GM23338 (cell line): ENCODE measurements at regions not wholly inside any gene's neighbourhood (a gene's known extent, or its start where the extent isn't known, plus 50 kb on each side); places are given as distances from the start of the nearest gene placed in this dataset.

Experiments
- ATAC-seq: fragments of 200-7000 bp; cut with Tn5 transposase; 3 replicates; pipeline ENCODE4 v1.9.1; 2020
- DNase-seq: peaks from one replicate; pipeline ENCODE4 v3.0.0-alpha.2; 2015; ENCODE audit warnings: low spot score
- H2AFZ ChIP-seq: fragments of 200-600 bp; sonication (generic); 2 replicates; pipeline ENCODE4 v1.8.0; 2016; ENCODE audit warnings: antibody characterized with exemption, mild to moderate bottlenecking, moderate library complexity
- H3F3A ChIP-seq: fragments of 200-600 bp; sonication (generic); replicated peaks from 2 replicates; pipeline ENCODE4 v1.8.0; 2017; ENCODE audit warnings: antibody characterized with exemption, mixed run types, low read depth
- H3K27ac ChIP-seq: fragments of 200-600 bp; sonication (generic); 2 replicates; pipeline ENCODE4 v1.6.1; 2016; ENCODE audit warnings: low read depth
- H3K27me3 ChIP-seq: fragments of 200-600 bp; sonication (generic); 2 replicates; pipeline ENCODE4 v1.8.0; 2016; ENCODE audit warnings: mild to moderate bottlenecking, mixed run types, moderate library complexity; ENCODE audit not compliant: insufficient read depth
- H3K36me3 ChIP-seq: fragments of 200-600 bp; sonication (generic); 2 replicates; pipeline ENCODE4 v1.8.0; 2016; ENCODE audit warnings: mild to moderate bottlenecking; ENCODE audit not compliant: insufficient read depth
- H3K4me1 ChIP-seq: fragments of 200-600 bp; sonication (generic); 2 replicates; pipeline ENCODE4 v1.8.0; 2016; ENCODE audit warnings: mild to moderate bottlenecking, moderate library complexity; ENCODE audit not compliant: insufficient read depth
- H3K4me2 ChIP-seq: fragments of 200-600 bp; sonication (generic); 2 replicates; pipeline ENCODE4 v1.7.1; 2017; ENCODE audit warnings: mixed run types
- H3K4me3 ChIP-seq: fragments of 200-600 bp; sonication (generic); 2 replicates; pipeline ENCODE4 v1.6.1; 2016; ENCODE audit warnings: mixed run types
- H3K79me2 ChIP-seq: fragments of 200-600 bp; sonication (generic); replicated peaks from 2 replicates; pipeline ENCODE4 v1.8.0; 2017; ENCODE audit warnings: mild to moderate bottlenecking; ENCODE audit not compliant: insufficient read depth
- H3K9me2 ChIP-seq: fragments of 200-600 bp; sonication (generic); 2 replicates; pipeline ENCODE4 v1.8.0; 2017; ENCODE audit not compliant: insufficient read depth
- H4K20me1 ChIP-seq: fragments of 200-600 bp; sonication (generic); replicated peaks from 2 replicates; pipeline ENCODE4 v1.8.0; 2017; ENCODE audit warnings: mild to moderate bottlenecking; ENCODE audit not compliant: insufficient read depth
- H3K27ac Mint-ChIP-seq: 2 replicates; pipeline ENCODE4 v1.8.0; 2020; ENCODE audit warnings: inconsistent platforms, mild to moderate bottlenecking, moderate library complexity, mixed read lengths
- H3K27me3 Mint-ChIP-seq: 3 replicates; pipeline ENCODE4 v1.8.0; 2022; ENCODE audit warnings: low read depth, mild to moderate bottlenecking, moderate library complexity, mixed read lengths, inconsistent platforms; ENCODE audit not compliant: insufficient read depth, poor library complexity
- H3K36me3 Mint-ChIP-seq: 3 replicates; pipeline ENCODE4 v1.8.0; 2021; ENCODE audit warnings: low read depth, mild to moderate bottlenecking, inconsistent platforms, moderate library complexity, mixed read lengths
- H3K4me1 Mint-ChIP-seq: 3 replicates; pipeline ENCODE4 v1.8.0; 2020; ENCODE audit warnings: mild to moderate bottlenecking, inconsistent platforms, mixed read lengths
- H3K4me3 Mint-ChIP-seq: 3 replicates; pipeline ENCODE4 v1.8.0; 2021; ENCODE audit warnings: moderate library complexity, mild to moderate bottlenecking, inconsistent platforms, mixed read lengths
- H3K9me3 Mint-ChIP-seq: 3 replicates; pipeline ENCODE4 v1.8.0; 2020; ENCODE audit warnings: moderate library complexity, mild to moderate bottlenecking, inconsistent platforms, mixed read lengths
- CREB1 ChIP-seq: fragments of 250-450 bp; sonication (Bioruptor Pico); IDR thresholded peaks from 2 replicates; pipeline ENCODE4 v1.5.0; 2020; ENCODE audit warnings: low read depth, mild to moderate bottlenecking, moderate library complexity
- CTCF ChIP-seq, 2 experiments: fragments of 200-600 bp in 1 of 2; sonication (generic) in 1 of 2; conservative IDR thresholded peaks; 2 replicates each; pipeline versions ENCODE4 v1.5.1 to v1.6.1; 2016 to 2017; ENCODE audit warnings: antibody characterized with exemption in 2 of 2, low read depth in 2 of 2, mild to moderate bottlenecking in 2 of 2, moderate library complexity in 1 of 2
- EZH2phosphoT487 ChIP-seq: fragments of 200-600 bp; sonication (generic); IDR thresholded peaks from one replicate; pipeline ENCODE4 v1.8.1; 2018; ENCODE audit warnings: antibody characterized with exemption; ENCODE audit not compliant: unreplicated experiment
- REST ChIP-seq: IDR thresholded peaks from one replicate; pipeline ENCODE4 v1.6.1; 2018; ENCODE audit warnings: antibody characterized with exemption; ENCODE audit not compliant: unreplicated experiment
- STAT1 ChIP-seq: IDR thresholded peaks from one replicate; pipeline ENCODE4 v1.6.1; 2016; ENCODE audit warnings: antibody characterized with exemption; ENCODE audit not compliant: unreplicated experiment
- ZNF114 ChIP-seq: fragments of 250-450 bp; sonication (Bioruptor Pico); IDR thresholded peaks from 2 replicates; pipeline ENCODE4 v1.5.0; 2020; ENCODE audit warnings: mild to moderate bottlenecking, moderate library complexity
- ZNF331 ChIP-seq: fragments of 250-450 bp; sonication (Bioruptor Pico); IDR thresholded peaks from 2 replicates; pipeline ENCODE4 v1.5.0; 2020; ENCODE audit warnings: low read depth, mild to moderate bottlenecking, moderate library complexity
- ZNF462 ChIP-seq: fragments of 250-450 bp; sonication (Bioruptor Pico); IDR thresholded peaks from 2 replicates; pipeline ENCODE4 v1.5.0; 2020; ENCODE audit warnings: mild to moderate bottlenecking, moderate library complexity
- TF ChIP-seq, protein P1 (sequence below): IDR thresholded peaks from 2 replicates; pipeline ENCODE4 v1.6.1; 2016; ENCODE audit warnings: antibody characterized with exemption

DNA sequence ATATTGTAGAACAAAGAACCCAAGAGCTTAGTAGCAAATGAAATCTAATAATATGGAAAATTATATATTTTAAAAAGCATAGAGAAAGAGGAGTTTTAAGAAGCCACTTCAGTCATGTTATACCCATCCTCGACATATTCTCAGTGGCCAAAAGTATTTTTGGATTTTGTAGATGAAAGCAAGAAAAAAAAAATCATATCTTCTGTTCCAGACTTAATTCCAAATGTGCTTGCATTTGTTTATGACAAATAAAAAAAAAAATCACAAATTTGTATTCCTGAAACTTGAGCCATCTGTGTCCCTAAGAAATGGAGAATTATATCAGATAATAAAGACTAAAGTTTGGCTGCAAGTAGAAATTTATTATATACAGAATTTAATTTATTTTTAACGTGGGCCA is 1482.4 kb upstream of the PABPC4L start (continued):
- TF ChIP-seq, protein P1, sequence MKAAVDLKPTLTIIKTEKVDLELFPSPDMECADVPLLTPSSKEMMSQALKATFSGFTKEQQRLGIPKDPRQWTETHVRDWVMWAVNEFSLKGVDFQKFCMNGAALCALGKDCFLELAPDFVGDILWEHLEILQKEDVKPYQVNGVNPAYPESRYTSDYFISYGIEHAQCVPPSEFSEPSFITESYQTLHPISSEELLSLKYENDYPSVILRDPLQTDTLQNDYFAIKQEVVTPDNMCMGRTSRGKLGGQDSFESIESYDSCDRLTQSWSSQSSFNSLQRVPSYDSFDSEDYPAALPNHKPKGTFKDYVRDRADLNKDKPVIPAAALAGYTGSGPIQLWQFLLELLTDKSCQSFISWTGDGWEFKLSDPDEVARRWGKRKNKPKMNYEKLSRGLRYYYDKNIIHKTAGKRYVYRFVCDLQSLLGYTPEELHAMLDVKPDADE: no peak
- TF ChIP-seq ZNF462 (CRISPR knock-in tag): no peak
- TF ChIP-seq STAT1: no peak

- no peaks in the 10 kb centered on the region for H3K4me1 ChIP-seq
- H3K9me3 Mint-ChIP-seq: no peaks in the 10 kb centered on the region
- no peaks in the 10 kb centered on the region for H3K36me3 Mint-ChIP-seq
- no peak for DNase-seq
- H4K20me1 ChIP-seq: no peaks in the 10 kb centered on the region
- no peaks in the 10 kb centered on the region for H3K79me2 ChIP-seq
- no peaks in the 10 kb centered on the region for H3K4me1 Mint-ChIP-seq
- H3K4me3 Mint-ChIP-seq: no peak overlapping the region
- no peaks in the 10 kb centered on the region for H3F3A ChIP-seq
- no peak overlapping the region for H2AFZ ChIP-seq
- no peak overlapping the region for H3K27ac ChIP-seq
- no peaks in the 10 kb centered on the region for H3K27me3 Mint-ChIP-seq
- H3K4me2 ChIP-seq: no peak overlapping the region
- H3K27ac Mint-ChIP-seq: no peak overlapping the region
- H3K27me3 ChIP-seq: no peaks in the 10 kb centered on the region
- no peak for ATAC-seq
- H3K36me3 ChIP-seq: no peaks in the 10 kb centered on the region
- H3K9me2 ChIP-seq: no peaks in the 10 kb centered on the region
- H3K4me3 ChIP-seq: no peak overlapping the region
- no peak for TF ChIP-seq STAT1
- no peak for TF ChIP-seq CTCF (conservative IDR thresholded peaks at IDR 0.05; ENCODE audit: low read depth in 2 of 2)
- TF ChIP-seq, protein P1: no peak
- no peak for TF ChIP-seq REST
- TF ChIP-seq ZNF331 (CRISPR knock-in tag): no peak
- TF ChIP-seq ZNF114 (CRISPR knock-in tag): no peak
- no peak for TF ChIP-seq EZH2phosphoT487
- no peak for TF ChIP-seq CREB1 (CRISPR knock-in tag)
These were observed 1470.6 kb upstream of the PABPC4L start for GRCh38 chr4:135672202-135672601.
